IPS-NIHi11 (cell line): ENCODE measurements at regions not wholly inside any gene's neighbourhood (a gene's known extent, or its start where the extent isn't known, plus 50 kb on each side); places are given as distances from the start of the nearest gene placed in this dataset.
"Not testable (repeated sequence)": the region's sequence is repeated elsewhere in the genome, so short reads cannot be mapped to it uniquely, and the experiment has no call there.

Source experiments
- DNase-seq: peaks from one replicate; pipeline ENCODE4 v3.0.0; 2012; ENCODE audit warnings: mixed read lengths, low spot score

DNA sequence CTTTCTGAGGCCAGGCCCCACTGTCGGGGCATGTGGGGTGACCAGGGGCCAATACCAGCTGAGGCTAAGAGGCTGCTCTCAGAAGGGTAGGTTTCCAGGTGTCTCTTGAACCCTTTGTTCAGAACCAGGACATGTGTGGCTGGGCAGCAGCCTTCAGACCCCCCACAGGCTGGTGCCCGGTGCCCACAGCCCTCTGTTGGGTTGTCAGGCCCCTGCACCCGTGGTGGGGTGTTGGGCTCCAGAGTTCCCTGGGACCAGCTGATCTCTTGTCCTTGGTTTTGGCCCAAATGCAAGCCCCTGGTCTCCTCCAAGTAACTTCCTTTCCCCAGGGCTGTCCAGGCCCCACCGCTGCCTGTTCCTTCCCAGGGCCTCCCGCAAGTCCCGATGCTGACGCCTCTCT lies 226.0 kb downstream of the TMEM121 start:
- not testable (repeated sequence) for DNase-seq

DNA sequence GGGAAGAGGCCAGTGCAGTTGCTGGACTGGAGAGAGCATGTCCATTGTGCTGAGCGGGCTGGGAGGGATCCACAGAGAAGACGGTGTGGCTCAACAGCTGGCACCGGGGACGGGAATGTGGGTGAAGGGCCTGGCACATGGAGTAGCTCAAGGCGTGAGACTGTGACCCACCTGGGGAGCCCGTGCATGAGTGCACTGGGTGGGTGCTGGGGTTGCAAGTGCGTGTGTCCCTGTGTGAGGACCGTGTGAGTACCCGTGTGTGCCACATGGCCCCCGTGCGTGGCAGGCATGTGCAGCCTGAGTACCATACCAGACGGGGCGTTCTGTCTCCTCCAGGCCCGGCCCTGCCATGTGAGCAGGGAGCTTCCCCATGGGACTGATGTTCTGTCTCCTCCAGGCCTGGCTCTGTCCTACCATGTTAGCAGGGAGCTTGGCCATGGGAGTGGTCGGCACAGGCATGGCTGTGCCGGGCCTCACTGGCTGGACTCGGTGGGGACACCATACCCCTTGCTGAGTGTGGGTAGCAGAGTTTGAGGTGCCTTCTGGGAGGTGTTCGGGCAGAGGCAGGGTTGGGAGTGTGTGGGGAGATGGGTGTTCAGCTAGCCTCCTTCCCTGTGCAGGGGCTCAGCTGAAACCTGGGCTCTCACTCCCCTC lies 234.4 kb downstream of the TMEM121 start:
- no peak for DNase-seq

DNA sequence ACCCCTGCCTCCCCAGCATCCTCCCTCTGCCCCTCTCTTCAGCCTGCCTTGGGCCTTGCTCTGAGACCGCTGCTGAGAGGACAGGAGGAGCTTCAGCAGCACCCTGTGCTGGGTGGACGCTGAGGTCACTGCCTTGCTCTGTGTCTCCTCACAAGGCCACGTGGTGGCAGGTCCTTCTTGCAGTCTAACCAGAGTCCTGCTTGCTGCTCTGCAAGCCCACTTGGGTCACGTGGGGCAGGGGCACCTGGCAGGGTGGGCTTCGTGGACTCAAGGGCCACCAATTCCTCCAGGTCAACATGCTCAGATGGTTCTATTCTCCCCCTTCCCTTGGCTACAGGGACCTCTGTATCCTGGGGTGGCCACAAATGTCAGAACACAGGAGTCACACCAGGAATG lies 235.0 kb downstream of the TMEM121 start:
- not testable (repeated sequence) for DNase-seq

DNA sequence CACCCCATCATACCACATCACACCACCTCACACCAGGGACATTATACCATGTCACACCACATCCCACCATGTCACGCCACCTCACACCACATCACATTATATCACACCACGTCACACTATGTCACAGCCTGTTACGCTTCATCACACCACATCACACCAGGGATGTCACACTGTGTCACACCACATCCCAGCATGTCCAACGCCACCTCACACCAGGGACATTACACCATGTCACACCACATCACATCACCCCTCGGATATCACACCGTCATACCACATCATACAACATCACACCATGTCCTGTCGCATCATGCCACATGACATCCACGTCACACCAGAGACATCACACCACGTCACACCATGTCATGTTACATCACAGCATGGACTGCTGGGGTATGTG lies 235.5 kb downstream of the TMEM121 start:
- DNase-seq = no peak

DNA sequence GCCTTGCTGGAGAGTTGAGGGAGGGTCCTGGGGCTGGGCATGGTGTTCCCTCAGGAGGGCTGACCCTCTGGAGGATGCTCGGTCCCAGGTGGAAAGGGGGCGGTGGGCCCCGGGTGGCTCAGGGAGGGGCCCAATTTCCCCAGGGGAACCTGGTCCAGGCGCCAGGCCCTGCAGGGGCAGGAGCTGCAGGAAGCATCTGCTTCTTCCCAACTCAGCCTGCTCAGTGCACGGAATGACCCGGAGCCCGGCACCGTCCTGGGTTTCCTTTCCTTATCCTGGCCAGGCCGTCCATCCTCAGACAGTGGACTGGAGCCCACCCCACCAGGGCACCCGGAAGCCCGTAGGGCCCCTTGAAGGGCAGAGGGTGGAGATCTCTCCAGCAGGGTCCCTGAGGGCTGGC lies 235.9 kb downstream of the TMEM121 start:
- DNase-seq = not testable (repeated sequence)

DNA sequence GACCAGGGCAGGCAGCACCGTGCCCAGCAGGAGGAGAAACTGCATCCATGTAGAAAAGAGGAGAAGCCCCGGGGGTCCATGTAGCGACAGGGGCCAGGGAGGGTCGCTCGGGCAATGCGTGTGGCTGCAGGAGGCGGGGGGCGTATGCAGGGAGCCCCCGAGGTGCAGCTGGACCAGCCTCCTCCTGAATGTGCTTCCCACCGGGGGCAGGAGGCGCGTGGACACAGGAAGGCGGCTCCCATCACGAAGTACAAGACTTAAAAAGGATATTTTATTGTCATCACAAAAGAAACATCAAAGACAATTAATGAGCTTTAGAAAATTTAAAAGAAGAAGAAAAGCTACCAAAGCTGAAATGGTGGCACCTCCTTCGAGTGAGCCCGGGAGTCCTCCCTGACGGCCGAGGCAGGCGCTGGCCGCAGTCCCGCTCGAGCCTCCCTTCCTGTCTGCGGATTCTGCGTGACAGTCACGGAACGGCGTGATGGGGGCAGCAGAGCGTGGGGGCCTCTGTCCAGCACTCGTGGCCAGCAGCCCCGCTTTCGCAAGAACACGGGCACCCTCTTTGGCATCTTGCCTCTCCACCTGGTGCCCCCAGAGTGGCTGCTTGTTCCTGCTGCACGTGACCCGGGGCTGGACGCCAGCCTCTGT lies 238.0 kb downstream of the TMEM121 start:
- DNase-seq = not testable (repeated sequence)

DNA sequence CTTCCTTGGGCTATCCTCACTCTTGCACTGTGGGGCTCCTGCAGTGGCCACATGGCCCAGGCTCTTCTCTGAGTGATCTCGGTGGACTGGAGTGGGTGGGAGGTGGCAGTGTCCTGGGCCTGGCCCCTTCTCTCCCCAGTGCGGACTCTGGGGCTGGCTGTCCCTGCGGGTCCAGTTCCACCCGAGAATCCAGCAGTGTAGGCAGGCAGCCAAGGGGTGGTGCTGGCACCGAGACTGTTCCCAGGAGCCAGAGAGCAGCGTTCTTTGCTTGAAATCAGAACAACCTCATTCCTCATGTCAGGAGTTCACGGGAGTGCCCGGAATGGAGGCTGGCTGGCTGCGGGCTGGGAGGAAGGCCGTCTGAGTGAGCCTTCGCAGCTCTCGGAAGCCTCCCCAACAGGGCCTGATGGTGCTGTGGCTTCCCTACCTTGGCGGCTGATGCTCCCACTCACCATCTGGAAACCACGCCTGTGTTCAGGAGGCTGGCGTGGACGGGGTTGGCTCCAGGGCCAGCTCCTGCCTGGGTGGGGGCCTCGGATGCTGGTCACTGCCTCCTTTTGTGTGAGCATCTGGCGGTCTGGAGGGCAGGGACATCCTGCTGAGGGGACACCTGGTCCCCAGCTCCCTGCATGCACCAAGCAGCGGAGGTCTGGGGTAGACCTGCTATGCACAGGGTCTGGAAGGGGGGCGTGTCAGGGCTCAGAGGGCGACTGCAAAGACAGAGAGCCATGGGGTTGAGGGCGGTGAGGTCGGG lies 238.9 kb downstream of the TMEM121 start:
- DNase-seq = not testable (repeated sequence)

DNA sequence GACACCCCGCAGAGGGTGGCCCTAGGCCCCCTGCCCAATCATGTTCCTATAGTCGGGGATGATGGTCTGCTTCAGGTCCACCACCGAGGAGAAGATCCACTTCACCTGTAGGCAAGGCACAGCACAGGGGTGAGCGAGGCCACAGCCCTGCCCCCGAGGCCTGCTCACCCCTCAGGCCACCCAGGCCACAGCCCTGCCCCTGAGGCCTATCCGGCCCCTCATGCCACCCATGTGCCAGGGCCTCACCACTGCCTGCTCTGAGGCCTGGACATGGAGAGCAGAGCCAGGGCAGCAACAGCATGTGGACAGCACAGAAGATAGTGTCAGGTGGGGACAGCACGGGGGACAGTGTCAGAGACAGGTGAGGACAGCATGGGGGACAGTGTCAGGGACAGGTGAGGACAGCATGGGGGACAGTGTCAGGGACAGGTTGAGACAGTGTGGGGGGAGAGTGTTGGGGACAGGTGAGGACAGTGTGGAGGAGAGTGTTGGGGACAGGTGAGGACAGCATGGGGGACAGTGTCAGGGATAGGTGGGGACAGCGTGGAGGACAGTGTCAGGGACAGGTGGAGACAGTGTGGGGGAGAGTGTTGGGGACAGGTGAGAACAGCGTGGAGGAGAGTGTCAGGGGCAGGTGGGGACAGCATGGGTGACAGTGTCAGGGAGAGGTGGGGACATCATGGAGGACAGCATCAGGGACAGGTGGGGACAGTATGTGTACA lies 239.7 kb downstream of the TMEM121 start:
- no peak for DNase-seq

DNA sequence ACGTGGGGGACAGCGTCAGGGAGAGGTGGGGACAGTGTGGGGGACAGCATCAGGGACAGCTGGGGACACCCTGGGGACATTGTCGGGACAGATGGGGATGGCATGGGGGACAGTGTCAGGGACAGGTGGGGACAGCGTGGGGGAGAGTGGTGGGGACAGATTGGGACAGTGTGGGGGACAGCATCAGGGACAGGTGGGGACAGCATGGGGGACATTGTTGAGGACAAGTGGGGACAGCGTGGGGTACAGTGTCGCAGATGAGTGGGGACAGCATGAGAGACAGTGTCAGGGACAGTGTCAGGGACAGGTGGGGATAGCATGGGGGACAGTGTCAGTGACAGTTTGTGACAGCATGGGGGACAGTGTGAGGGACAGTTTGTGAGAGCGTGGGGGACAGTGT lies 240.9 kb downstream of the TMEM121 start:
- DNase-seq = no peak

DNA sequence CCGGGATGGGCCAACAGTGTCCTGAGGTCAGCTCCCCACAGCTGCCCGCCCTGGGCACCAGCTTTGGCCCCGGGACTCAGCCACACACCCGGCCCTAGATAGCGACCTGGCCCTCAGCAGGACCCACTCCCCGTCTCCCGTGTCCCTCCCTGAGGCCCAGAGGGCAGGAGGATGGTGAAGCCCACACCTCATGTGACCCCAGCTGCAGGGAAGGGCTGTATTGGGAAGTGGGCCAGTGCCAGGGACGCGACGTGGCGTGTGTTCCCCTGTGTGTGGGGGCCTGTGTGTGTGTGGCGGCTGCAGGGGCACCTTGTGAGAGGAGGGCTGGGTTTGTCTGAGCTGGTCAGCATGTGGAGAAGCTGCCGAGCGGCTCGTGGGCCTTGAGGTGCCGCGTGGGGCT lies 241.7 kb downstream of the TMEM121 start:
- DNase-seq = not testable (repeated sequence)

DNA sequence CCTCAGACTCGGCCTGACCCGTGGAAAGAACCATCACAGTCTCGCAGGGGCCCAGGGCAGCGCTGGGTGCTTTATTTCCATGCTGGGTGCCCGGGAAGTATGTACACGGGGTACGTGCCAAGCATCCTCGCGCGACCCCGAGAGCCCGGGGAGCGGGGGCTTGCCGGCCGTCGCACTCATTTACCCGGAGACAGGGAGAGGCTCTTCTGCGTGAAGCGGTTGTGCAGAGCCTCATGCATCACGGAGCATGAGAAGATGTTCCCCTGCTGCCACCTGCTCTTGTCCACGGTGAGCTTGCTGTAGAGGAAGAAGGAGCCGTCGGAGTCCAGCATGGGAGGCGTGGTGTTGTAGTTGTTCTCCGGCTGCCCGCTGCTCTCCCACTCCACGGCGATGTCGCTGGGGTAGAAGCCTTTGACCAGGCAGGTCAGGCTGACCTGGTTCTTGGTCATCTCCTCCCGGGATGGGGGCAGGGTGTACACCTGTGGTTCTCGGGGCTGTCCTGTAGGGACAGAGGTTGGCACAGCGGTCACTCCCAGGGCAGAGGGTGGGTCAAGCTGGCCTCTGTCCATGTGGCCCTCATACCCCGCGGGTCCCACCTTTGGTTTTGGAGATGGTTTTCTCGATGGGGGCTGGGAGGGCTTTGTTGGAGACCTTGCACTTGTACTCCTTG lies 242.8 kb downstream of the TMEM121 start:
- DNase-seq = not testable (repeated sequence)

DNA sequence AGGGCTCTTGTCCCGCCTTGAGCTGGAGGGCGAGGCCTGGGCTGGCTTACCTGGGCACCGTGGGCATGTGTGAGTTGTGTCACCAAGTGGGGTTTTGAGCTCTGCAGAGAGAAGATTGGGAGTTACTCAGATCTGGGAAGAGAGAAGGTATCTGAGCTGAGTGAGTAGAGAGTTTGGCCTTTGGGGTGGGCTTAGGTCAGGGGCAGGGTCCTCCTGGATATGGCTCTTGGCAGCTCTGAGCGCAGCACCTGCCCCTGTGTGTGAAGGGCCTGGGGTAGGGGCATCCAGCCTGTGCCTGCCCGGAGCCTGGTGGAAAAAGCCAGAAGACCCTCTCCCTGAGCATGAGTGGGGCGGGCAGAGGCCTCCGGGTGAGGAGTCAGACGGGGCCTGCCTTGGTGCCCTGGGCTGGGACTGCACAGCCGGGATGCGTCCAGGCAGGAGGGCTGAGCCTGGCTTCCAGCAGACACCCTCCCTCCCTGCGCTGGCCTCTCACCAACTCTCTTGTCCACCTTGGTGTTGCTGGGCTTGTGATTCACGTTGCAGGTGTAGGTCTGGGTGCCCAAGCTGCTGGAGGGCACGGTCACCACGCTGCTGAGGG lies 244.3 kb downstream of the TMEM121 start:
- DNase-seq = not testable (repeated sequence)

DNA sequence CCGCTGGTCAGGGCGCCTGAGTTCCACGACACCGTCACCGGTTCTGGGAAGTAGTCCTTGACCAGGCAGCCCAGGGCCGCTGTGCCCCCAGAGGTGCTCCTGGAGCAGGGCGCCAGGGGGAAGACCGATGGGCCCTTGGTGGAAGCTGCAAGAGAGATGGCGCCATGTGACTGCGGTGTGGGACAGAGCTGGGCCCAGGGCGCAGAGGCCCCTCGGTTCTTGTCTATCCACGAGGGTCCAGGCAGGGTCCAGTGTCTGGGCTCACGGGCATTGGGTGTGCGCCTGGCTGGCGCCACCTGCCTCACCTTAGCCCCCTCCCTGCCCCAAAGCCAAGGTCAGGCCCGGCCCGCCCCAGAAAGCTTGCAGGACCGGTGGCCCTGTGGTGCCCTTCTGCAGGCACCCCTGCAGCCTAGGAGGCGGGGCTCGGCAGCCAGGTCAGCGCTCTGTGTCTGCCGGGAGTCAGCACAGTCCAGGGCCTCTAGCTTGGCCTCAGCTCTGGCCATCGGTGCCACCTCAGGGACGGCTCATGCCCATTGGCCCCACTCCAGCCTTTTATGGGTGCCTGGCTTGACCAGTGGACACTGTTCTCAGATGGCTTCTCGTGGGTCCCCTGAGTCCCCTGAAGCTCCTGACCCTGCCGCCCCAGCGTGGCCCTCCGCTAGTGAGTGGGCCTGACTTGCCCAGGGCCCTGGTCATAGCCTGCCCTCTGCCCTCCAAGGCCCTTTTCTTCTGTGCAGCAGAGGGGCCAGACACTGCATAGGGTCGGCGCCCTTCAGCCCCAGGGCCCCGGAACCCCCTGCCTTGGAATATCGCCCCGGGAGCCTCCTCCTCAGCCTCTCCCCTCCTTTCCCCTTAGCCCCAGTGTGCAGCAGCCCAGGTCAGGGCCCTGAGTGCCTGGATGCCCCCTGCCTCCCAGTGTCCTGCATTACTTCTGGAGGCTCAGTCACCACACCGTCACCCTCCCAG lies 245.2 kb downstream of the TMEM121 start:
- DNase-seq = not testable (repeated sequence)

DNA sequence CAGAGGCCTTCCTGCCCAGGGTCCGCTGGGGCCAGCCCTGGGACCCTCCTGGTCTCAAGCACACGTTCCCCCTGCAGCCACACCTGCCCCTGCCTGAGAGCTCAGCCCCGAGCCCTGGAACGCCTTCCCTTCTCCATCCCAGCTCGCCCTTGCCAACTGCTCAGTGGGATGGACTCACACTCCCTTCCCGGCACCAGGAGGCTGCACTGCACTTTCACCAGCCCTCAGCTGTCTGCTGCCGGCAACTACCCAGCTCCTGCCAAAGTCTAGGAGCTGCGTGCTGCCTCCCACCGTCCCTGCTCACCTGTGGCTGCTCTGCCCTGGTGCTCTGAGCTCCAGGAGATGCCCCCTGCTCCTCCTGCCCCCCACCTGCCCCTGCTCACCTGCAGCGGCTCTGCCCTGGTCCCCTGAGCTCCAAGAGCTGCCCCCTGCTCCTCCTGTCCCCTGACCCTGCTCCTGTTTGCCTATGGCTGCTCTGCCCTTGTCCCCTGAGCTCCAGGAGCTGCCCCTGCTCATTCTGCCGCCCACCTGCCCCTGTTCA lies 246.4 kb downstream of the TMEM121 start:
- not testable (repeated sequence) for DNase-seq

DNA sequence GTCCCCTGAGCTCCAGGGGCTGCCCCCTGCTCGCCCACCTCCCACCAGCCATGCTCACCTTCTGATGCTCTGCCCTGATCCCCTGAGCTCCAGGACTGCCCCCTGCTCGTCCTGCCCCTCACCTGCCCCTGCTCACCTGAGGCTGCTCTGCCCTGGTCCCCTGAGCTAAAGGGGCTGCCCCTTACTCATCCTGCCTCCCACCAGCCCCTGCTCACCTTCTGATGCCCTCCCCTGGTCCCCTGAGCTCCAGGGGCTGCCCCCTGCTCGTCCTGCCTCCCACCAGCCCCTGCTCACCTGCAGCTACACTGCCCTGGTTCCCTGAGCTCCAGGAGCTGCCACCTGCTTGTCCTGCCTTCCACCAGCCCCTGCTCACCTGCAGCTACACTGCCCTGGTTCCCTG lies 247.2 kb downstream of the TMEM121 start:
- DNase-seq = no peak

DNA sequence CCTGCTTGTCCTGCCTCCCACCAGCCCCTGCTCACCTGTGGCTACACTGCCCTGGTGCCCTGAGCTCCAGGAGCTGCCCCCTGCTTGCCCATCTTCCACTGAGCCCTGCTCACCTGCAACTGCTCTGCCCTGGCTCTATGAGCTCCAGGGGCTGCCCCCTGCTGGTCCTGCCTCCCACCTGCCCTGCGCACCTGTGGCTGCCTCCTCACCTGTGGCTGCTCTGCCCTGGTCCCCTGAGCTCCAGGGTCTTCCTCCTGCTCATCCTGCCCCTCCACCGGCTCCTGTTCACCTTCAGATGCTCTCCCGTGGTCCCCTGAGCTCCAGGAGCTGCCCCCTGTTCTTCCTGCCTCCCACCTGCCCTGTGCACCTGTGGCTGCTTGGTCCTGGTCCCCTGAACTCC lies 247.6 kb downstream of the TMEM121 start:
- no peak for DNase-seq

DNA sequence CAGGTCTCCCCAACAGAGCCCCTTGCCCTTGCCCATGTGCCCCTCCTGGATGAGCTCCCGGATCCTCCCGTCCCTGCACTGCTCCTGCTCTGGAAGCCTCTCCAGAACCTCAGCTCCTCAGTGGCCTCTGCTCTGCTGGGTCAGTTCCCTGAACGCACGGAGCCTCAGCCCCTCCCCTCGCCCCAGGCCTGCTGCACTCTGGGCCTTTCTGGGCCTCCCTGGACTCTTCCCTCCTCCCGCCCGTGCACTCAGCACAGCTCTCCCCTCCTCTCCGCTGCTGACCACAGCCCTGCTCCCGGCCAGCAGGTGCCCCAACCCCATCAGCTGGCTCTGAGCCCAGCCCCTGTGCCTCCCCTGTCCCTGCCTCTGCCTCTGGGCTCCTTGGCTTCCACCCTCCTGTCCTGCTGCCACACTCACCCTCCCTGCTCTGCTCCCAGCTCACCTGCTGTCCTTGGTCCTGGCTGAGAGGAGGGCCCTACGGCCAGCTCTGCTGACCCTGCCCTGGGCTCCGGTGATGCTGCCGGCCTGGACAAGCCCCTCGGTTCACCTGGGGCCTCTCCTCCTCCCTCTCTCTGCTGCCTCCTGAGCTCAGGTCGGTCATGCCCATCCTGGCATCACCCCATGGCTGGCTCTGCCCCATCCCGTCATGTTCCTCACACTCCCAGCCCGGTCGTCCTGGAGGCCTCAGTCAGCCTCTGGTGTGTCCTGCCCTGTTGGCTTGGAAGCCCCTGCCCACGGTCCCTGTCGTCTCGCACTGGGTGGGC lies 248.4 kb downstream of the TMEM121 start:
- not testable (repeated sequence) for DNase-seq

DNA sequence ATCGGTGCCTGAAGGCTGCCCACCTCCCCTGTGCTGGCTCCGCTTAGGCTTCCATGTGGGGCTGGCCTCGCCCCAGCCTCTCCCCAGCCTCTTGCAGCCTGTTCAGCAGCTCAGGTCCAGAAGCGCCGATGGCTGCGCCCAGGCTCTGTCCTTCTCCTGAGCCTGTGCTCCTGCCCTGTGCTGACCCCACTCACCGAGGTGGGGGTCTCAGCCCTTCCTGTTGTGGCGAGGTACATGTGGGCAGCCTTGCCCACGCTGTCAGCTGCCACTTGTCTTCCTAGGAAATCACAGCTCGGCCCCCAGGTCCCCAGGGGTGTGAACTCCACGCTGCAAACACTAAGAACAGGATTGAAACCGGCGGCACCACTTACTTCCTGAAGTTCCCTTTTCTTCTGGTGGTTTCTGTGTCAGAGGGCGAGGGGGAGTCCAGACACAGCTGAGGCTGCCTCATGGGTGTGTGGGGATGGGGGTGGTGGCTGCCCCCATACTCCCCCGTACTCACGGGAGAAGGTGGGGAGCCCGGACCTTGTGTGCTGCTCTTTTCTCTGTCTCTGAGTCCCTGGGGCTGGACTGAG lies 249.1 kb downstream of the TMEM121 start:
- DNase-seq = not testable (repeated sequence)

DNA sequence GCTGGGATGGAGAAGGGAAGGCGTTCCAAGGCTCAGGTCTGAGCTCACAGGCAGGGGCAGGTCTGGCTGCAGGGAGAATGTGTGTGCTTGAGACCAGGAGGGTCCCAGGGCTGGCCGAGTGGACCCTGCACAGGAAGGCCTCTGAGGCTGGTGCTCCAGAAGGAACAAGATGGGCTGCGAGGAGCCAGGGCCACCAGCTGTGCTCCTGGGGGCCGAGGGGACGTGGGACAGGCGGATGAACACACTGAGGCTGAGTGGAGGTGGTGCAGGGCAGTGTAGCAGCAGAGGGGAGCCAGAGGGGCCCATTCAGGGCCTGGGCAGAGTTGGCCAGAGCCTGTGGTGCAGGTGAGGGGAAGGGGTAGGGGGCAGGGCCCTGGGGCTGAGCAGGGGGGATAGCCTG lies 249.7 kb downstream of the TMEM121 start:
- not testable (repeated sequence) for DNase-seq
